Activated CD8-positive, alpha-beta T cell treated with anti-CD3 and anti-CD28 coated beads for 36 hours (primary cell): ENCODE measurements at regions not wholly inside any gene's neighbourhood (a gene's known extent, or its start where the extent isn't known, plus 50 kb on each side); places are given as distances from the start of the nearest gene placed in this dataset.

ENCODE experiments used
- ATAC-seq: fragments of 200-7000 bp; cut with Tn5 transposase; one replicate; pipeline ENCODE4 v1.10.0; 2021; ENCODE audit warnings: mild to moderate bottlenecking, moderate library complexity
- CTCF ChIA-PET: fragments of 350-600 bp; sonication (Branson Sonifier 250); formaldehyde crosslinking; loops from one replicate; lab custom pipeline; 2021; ENCODE audit warnings: antibody characterized with exemption; lab: Charles Lee
- POLR2A ChIA-PET: fragments of 350-600 bp; sonication (Branson Sonifier 250); formaldehyde crosslinking; loops from one replicate; lab custom pipeline; 2021; ENCODE audit warnings: antibody characterized with exemption; lab: Charles Lee
- DNase-seq: peaks from one replicate; pipeline ENCODE4 v3.0.0-alpha.2; 2020
- H3K27ac Mint-ChIP-seq: one replicate; pipeline ENCODE4 v1.8.0; 2021; ENCODE audit warnings: mild to moderate bottlenecking, mixed read lengths
- H3K27me3 Mint-ChIP-seq: one replicate; pipeline ENCODE4 v1.8.0; 2021; ENCODE audit warnings: mixed read lengths
- H3K36me3 Mint-ChIP-seq: one replicate; pipeline ENCODE4 v1.8.0; 2021; ENCODE audit warnings: low read depth, mixed read lengths
- H3K4me1 Mint-ChIP-seq: one replicate; pipeline ENCODE4 v1.8.0; 2021; ENCODE audit warnings: low read depth, mixed read lengths
- H3K4me3 Mint-ChIP-seq: one replicate; pipeline ENCODE4 v1.8.0; 2021; ENCODE audit warnings: mild to moderate bottlenecking, moderate library complexity, mixed read lengths
- H3K9me3 Mint-ChIP-seq: one replicate; pipeline ENCODE4 v1.8.0; 2021; ENCODE audit warnings: mixed read lengths
- CTCF ChIP-seq: fragments of 200-600 bp; IDR thresholded peaks from one replicate; pipeline ENCODE4 v1.8.0; 2022; ENCODE audit warnings: antibody characterized with exemption, mild to moderate bottlenecking
- intact Hi-C: fragments of 100-400 bp; cut with micrococcal nuclease; formaldehyde crosslinking; loops from one replicate; pipeline ENCODE4 v1.10.0; 2022

- Mint-ChIP-seq H3K4me3 (no peak overlapping the region), H3K27ac (no peak overlapping the region), H3K27me3 (peaks cover 18% of the 10 kb centered on the region), H3K9me3 (no peaks in the 10 kb centered on the region), H3K4me1 (no peaks in the 10 kb centered on the region), H3K36me3 (no peaks in the 10 kb centered on the region)
- ChIA-PET POLR2A (no interaction called here), CTCF (no interaction called here)
- no peak for DNase-seq
- intact Hi-C loops, result no loop called here
- ATAC-seq, result no peak
- no peak for TF ChIP-seq CTCF
These were observed 124.8 kb downstream of the SH3BGRL2 start for GRCh38 chr6:79755967-79756366.
